PC-9 (cell line): ENCODE measurements at regions not wholly inside any gene's neighbourhood (a gene's known extent, or its start where the extent isn't known, plus 50 kb on each side); places are given as distances from the start of the nearest gene placed in this dataset.

ENCODE experiments used
- BruUV-seq: library from RNA; stranded (reverse); fragments of 400-500 nt; replicated peaks from 2 replicates; lab custom pipeline; 2021; lab: Mats Ljungman, UMichigan
- CTCF ChIA-PET: fragments of 300-600 bp; sonication (Branson Sonifier 250); formaldehyde crosslinking; loops from one replicate; lab custom pipeline; 2022; ENCODE audit warnings: antibody characterized with exemption; lab: Charles Lee
- POLR2A ChIA-PET: fragments of 300-600 bp; sonication (Branson Sonifier 250); formaldehyde crosslinking; loops from one replicate; lab custom pipeline; 2022; ENCODE audit warnings: antibody characterized with exemption; ENCODE audit not compliant: unreplicated experiment; lab: Charles Lee
- DNase-seq, 2 experiments: peaks; one replicate each; pipeline versions ENCODE4 v3.0.0 to v3.0.0-alpha.2; 2015 to 2022; ENCODE audit warnings: mixed read lengths in 1 of 2
- H2AFZ ChIP-seq: fragments of 200-600 bp; sonication (generic); 2 replicates; pipeline ENCODE4 v1.8.1; 2017; ENCODE audit warnings: antibody characterized with exemption
- H3F3A ChIP-seq: fragments of 200-600 bp; sonication (generic); 2 replicates; pipeline ENCODE4 v1.8.1; 2017; ENCODE audit warnings: antibody characterized with exemption, mild to moderate bottlenecking, low read depth; ENCODE audit not compliant: insufficient read depth
- H3K27ac ChIP-seq: fragments of 200-600 bp; sonication (generic); 2 replicates; pipeline ENCODE4 v1.6.1; 2016; ENCODE audit warnings: mixed run types
- H3K27me3 ChIP-seq: fragments of 200-600 bp; sonication (generic); 2 replicates; pipeline ENCODE4 v1.6.1; 2016; ENCODE audit warnings: low read depth, mixed run types; ENCODE audit not compliant: insufficient read depth
- H3K36me3 ChIP-seq: fragments of 200-600 bp; sonication (generic); 2 replicates; pipeline ENCODE4 v1.6.1; 2016; ENCODE audit warnings: low read depth, mixed run types
- H3K4me1 ChIP-seq: fragments of 200-600 bp; sonication (generic); replicated peaks from 2 replicates; pipeline ENCODE4 v1.6.1; 2016; ENCODE audit warnings: mixed run types; ENCODE audit not compliant: insufficient read depth
- H3K4me2 ChIP-seq: fragments of 200-600 bp; sonication (generic); 2 replicates; pipeline ENCODE4 v1.6.1; 2017; ENCODE audit warnings: mixed run types
- H3K4me3 ChIP-seq: fragments of 200-600 bp; sonication (generic); 2 replicates; pipeline ENCODE4 v1.6.1; 2016; ENCODE audit warnings: mixed run types
- H3K79me2 ChIP-seq: fragments of 200-600 bp; sonication (generic); 2 replicates; pipeline ENCODE4 v1.6.1; 2017; ENCODE audit warnings: low read depth, mixed run types
- H3K9me2 ChIP-seq: fragments of 200-600 bp; sonication (generic); 2 replicates; pipeline ENCODE4 v1.8.1; 2017; ENCODE audit warnings: mild to moderate bottlenecking; ENCODE audit not compliant: insufficient read depth
- H3K9me3 ChIP-seq: fragments of 200-600 bp; sonication (generic); 2 replicates; pipeline ENCODE4 v1.8.1; 2016; ENCODE audit warnings: low read depth; ENCODE audit not compliant: insufficient read depth
- H4K20me1 ChIP-seq: fragments of 200-600 bp; sonication (generic); 2 replicates; pipeline ENCODE4 v1.8.1; 2017; ENCODE audit not compliant: insufficient read depth
- EZH2 ChIP-seq: fragments of 200-600 bp; sonication (generic); IDR thresholded peaks from 2 replicates; pipeline ENCODE4 v1.8.0; 2017; ENCODE audit warnings: antibody characterized with exemption, low read depth
- intact Hi-C: fragments of 100-400 bp; cut with micrococcal nuclease; formaldehyde crosslinking; loops from one replicate; pipeline ENCODE4 v1.10.0; 2022; ENCODE audit not compliant: unreplicated experiment
- TF ChIP-seq, protein P1 (sequence below): fragments of 200-600 bp; sonication (generic); conservative IDR thresholded peaks from 2 replicates; pipeline ENCODE4 v1.6.1; 2017; ENCODE audit warnings: mixed run types, antibody characterized with exemption, mild to moderate bottlenecking, moderate library complexity

DNA sequence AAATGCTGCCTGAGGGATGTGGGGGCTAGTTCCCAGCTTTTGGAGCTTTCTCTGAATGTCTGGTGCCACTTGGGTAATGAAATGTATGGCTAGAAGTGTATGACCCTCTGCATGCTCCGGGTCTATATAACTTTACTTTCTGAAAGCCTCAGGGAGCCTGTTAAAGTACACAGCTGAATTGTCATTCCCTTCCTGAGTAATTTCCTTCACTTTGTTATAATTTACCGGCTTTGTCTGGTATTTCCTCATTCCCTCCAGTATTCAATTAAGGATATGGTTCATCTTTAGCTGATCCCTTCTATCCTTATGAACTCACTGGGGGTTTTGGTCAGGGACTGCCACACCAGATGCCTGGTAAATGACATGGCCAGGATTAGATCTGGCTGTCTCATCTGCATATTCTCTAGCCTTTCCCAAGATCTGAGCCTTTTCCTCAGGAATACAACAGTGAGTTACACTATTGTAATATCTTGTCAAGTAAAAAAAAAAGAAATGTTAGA is 620.3 kb downstream of the ZPLD1 start:
- Histone ChIP-seq H4K20me1 (no peaks in the 10 kb centered on the region), H3K4me3 (no peak overlapping the region), H3F3A (no peaks in the 10 kb centered on the region), H3K9me3 (no peaks in the 10 kb centered on the region), H3K4me1 (no peaks in the 10 kb centered on the region; the same call in 1 of the 2 replicates), H3K79me2 (no peaks in the 10 kb centered on the region), H3K9me2 (no peaks in the 10 kb centered on the region), H3K36me3 (no peaks in the 10 kb centered on the region), H3K27me3 (no peaks in the 10 kb centered on the region), H3K4me2 (no peak overlapping the region), H3K27ac (no peak overlapping the region), H2AFZ (no peak overlapping the region)
- TF ChIP-seq, protein P1, sequence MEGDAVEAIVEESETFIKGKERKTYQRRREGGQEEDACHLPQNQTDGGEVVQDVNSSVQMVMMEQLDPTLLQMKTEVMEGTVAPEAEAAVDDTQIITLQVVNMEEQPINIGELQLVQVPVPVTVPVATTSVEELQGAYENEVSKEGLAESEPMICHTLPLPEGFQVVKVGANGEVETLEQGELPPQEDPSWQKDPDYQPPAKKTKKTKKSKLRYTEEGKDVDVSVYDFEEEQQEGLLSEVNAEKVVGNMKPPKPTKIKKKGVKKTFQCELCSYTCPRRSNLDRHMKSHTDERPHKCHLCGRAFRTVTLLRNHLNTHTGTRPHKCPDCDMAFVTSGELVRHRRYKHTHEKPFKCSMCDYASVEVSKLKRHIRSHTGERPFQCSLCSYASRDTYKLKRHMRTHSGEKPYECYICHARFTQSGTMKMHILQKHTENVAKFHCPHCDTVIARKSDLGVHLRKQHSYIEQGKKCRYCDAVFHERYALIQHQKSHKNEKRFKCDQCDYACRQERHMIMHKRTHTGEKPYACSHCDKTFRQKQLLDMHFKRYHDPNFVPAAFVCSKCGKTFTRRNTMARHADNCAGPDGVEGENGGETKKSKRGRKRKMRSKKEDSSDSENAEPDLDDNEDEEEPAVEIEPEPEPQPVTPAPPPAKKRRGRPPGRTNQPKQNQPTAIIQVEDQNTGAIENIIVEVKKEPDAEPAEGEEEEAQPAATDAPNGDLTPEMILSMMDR: no peak
- no peak for TF ChIP-seq EZH2
- DNase-seq: no peak
- no TSS peak for BruUV-seq
- CTCF ChIA-PET: no interaction called here
- POLR2A ChIA-PET: no interaction called here
- intact Hi-C loops: no loop called here

DNA sequence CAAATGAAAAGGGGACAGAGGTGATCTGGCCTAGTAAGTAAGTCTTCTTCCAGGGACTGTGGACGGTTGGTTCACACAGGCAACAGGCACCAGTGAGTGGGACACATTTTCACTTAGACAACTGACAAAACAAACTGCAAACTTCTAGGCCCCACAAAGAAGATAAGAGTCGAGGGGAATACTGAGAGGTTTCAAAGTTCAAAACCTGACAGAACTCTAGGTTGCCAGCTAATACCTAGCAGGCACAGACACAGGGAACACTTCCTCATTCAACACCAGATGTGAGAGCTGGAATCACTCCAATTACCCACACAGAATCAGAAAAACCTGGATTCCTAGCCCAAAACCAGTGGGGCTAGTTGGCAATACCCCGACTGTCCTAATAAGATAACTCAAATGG is 621.7 kb downstream of the ZPLD1 start:
- no peak for TF ChIP-seq EZH2
- TF ChIP-seq, protein P1: no peak
- H3K27me3 ChIP-seq: no peaks in the 10 kb centered on the region
- no peaks in the 10 kb centered on the region for H3F3A ChIP-seq
- DNase-seq: no peak
- H3K4me2 ChIP-seq: no peak overlapping the region
- H3K4me1 ChIP-seq: no peaks in the 10 kb centered on the region; the same call in 1 of the 2 replicates
- no peak overlapping the region for H2AFZ ChIP-seq
- no peaks in the 10 kb centered on the region for H3K9me3 ChIP-seq
- POLR2A ChIA-PET: no interaction called here
- CTCF ChIA-PET: no interaction called here
- no peaks in the 10 kb centered on the region for H4K20me1 ChIP-seq
- H3K9me2 ChIP-seq: no peaks in the 10 kb centered on the region
- no peaks in the 10 kb centered on the region for H3K36me3 ChIP-seq
- H3K4me3 ChIP-seq: no peak overlapping the region
- no TSS peak for BruUV-seq
- intact Hi-C loops: no loop called here
- H3K27ac ChIP-seq: no peak overlapping the region
- H3K79me2 ChIP-seq: no peaks in the 10 kb centered on the region

DNA sequence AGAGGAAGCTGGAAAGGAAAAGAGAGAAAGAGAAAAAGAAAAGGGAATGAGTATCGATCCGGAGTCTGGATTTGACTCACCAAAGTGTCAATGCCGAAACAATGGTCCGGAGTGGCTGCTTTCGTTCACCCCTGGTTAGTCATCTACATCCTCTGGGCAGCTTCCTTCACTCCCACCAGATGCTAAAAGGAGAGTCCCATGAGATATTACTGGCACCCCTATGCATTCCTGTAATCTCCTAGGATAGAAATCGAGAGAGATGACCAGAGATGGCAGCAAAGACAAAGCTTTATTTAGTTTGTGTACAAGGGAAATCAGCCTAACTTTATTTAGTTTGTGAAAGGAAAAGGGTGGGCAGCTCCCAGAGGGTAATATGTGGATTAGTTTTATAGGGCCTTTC is 622.2 kb downstream of the ZPLD1 start:
- H3K9me2 ChIP-seq: no peaks in the 10 kb centered on the region
- H3K4me1 ChIP-seq: no peaks in the 10 kb centered on the region; the same call in 1 of the 2 replicates
- no peaks in the 10 kb centered on the region for H3F3A ChIP-seq
- no peaks in the 10 kb centered on the region for H3K36me3 ChIP-seq
- BruUV-seq: no TSS peak
- no peak overlapping the region for H3K4me2 ChIP-seq
- no peaks in the 10 kb centered on the region for H3K27me3 ChIP-seq
- CTCF ChIA-PET: no interaction called here
- no peaks in the 10 kb centered on the region for H3K79me2 ChIP-seq
- POLR2A ChIA-PET: no interaction called here
- H3K27ac ChIP-seq: no peak overlapping the region
- no peak overlapping the region for H3K4me3 ChIP-seq
- no peaks in the 10 kb centered on the region for H3K9me3 ChIP-seq
- no peak overlapping the region for H2AFZ ChIP-seq
- intact Hi-C loops: no loop called here
- TF ChIP-seq EZH2: no peak
- TF ChIP-seq, protein P1: no peak
- H4K20me1 ChIP-seq: no peaks in the 10 kb centered on the region
- DNase-seq: no peak
